Gastroesophageal sphincter (tissue), 4 donors: ENCODE measurements at regions not wholly inside any gene's neighbourhood (a gene's known extent, or its start where the extent isn't known, plus 50 kb on each side); places are given as distances from the start of the nearest gene placed in this dataset.

Source experiments
- ATAC-seq: fragments of 150-250 bp; one replicate; pipeline ENCODE4 v1.9.1; 2016; ENCODE audit warnings: mild to moderate bottlenecking, moderate library complexity
- H3K27ac ChIP-seq, 4 donors: fragments of 200-600 bp; sonication (generic) in 3 of 4; 1 replicate in 3 of 4; 2 replicates in 1 of 4; pipeline ENCODE4 v1.5.1; 2016 to 2019
- H3K27me3 ChIP-seq: fragments of 200-600 bp; sonication (generic); one replicate; pipeline ENCODE4 v1.5.1; 2019
- H3K36me3 ChIP-seq, 2 donors: fragments of 200-600 bp; sonication (generic); one replicate each; pipeline ENCODE4 v1.5.1; 2019; ENCODE audit warnings: control low read depth in 1 of 2
- H3K4me1 ChIP-seq, 3 donors: fragments of 200-600 bp; sonication (generic); 1 replicate in 2 of 3; 2 replicates in 1 of 3; pipeline ENCODE4 v1.5.1; 2016 to 2019; ENCODE audit warnings: control low read depth in 2 of 3
- H3K4me3 ChIP-seq, 2 donors: fragments of 200-600 bp; sonication (generic); one replicate each; pipeline ENCODE4 v1.5.1; 2019; ENCODE audit warnings: mild to moderate bottlenecking in 1 of 2, moderate library complexity in 1 of 2
- H3K9me3 ChIP-seq, 3 donors: fragments of 200-600 bp; sonication (generic); one replicate each; pipeline ENCODE4 v1.5.1; 2017 to 2019; ENCODE audit warnings: control low read depth in 2 of 3
- CTCF ChIP-seq, 4 experiments: fragments of 200-600 bp in 2 of 4; fragments of 450-650 bp in 2 of 4; sonication (generic) in 1 of 4; IDR thresholded peaks; one replicate each; pipeline ENCODE4 v1.5.1; 2017 to 2019; ENCODE audit warnings: antibody characterized with exemption in 4 of 4, mild to moderate bottlenecking in 2 of 4, moderate library complexity in 2 of 4
- EP300 ChIP-seq: sonication (generic); formaldehyde crosslinking; IDR thresholded peaks from one replicate; pipeline ENCODE4 v1.6.1; 2017; ENCODE audit warnings: antibody characterized with exemption, mild to moderate bottlenecking
- POLR2A ChIP-seq, 2 donors: fragments of 450-650 bp; IDR thresholded peaks; one replicate each; pipeline ENCODE4 v1.6.1; 2017; ENCODE audit warnings: antibody characterized with exemption in 2 of 2, mild to moderate bottlenecking in 2 of 2, moderate library complexity in 1 of 2
- POLR2AphosphoS5 ChIP-seq: sonication (generic); formaldehyde crosslinking; IDR thresholded peaks from one replicate; pipeline ENCODE4 v1.6.1; 2017; ENCODE audit warnings: antibody characterized with exemption
- WGBS, 2 donors: methylation state at CpG; one replicate each; pipeline ENCODE4 v1.1.5; 2018; ENCODE audit warnings: low coverage in 1 of 2; 5-methylcytosine and 5-hydroxymethylcytosine counted together

DNA sequence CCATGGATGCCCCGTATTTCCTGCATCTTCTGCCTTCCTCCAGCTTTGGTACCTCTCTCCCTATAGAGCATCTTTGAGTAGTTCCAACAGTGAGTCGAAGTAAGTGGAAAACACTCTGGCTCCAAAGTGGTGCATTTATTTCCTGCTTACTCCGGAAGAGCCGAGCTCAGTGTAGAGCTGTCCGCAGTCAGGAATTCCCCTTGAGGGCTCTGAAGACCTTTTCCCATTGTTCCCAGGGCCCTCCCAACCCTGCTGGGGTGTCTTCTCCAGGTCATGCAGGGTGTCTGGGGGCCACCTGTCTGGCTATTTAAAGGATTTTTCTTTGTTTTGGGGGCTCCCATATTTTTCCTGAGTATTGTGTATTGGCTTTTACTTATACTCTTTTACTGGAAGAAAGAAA lies 118.6 kb upstream of the MXRA5 start:
- H3K27me3 ChIP-seq = no peaks in the 10 kb centered on the region
- TF ChIP-seq CTCF (IDR thresholded peaks at IDR 0.05) (no peak), POLR2A (IDR thresholded peaks at IDR 0.05) (no peak), POLR2AphosphoS5 (no peak)
- 60 to 80% methylated on average over 1 to 2 of the region's 5 CpGs for WGBS, 2 donors
- no peak overlapping the region for H3K4me3 ChIP-seq
- ATAC-seq = no peak
- H3K27ac ChIP-seq = no peak overlapping the region
- no peaks in the 10 kb centered on the region for H3K36me3 ChIP-seq
- H3K9me3 ChIP-seq = no peaks in the 10 kb centered on the region
- no peaks in the 10 kb centered on the region for H3K4me1 ChIP-seq

DNA sequence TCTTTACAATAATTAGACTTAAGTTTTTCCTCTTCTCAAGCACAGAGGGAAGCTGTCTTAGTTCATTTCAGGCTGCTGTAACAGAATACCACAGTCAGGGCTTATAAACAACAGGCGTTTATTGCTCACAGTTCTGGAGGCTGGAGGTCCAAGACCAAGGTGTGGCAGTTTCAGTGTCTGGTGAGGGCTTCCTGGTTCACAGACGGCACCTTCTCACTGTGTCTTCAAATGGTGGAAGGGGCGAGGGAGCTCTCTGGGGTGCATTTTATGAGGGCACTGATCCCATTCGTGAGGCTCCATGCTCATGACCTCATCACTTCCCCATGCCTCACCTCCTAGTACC lies 115.7 kb upstream of the MXRA5 start:
- Histone ChIP-seq H3K9me3 (no peaks in the 10 kb centered on the region), H3K4me1 (no peaks in the 10 kb centered on the region), H3K4me3 (no peak overlapping the region), H3K36me3 (no peaks in the 10 kb centered on the region), H3K27ac (no peak overlapping the region), H3K27me3 (no peaks in the 10 kb centered on the region)
- WGBS, 2 donors = 80 to 83% methylated on average over 1 of the region's 4 CpGs
- TF ChIP-seq CTCF (IDR thresholded peaks at IDR 0.05) = no peak
- no peak for TF ChIP-seq POLR2A (IDR thresholded peaks at IDR 0.05)
- TF ChIP-seq EP300 = no peak
- TF ChIP-seq POLR2AphosphoS5 = no peak
- no peak for ATAC-seq

DNA sequence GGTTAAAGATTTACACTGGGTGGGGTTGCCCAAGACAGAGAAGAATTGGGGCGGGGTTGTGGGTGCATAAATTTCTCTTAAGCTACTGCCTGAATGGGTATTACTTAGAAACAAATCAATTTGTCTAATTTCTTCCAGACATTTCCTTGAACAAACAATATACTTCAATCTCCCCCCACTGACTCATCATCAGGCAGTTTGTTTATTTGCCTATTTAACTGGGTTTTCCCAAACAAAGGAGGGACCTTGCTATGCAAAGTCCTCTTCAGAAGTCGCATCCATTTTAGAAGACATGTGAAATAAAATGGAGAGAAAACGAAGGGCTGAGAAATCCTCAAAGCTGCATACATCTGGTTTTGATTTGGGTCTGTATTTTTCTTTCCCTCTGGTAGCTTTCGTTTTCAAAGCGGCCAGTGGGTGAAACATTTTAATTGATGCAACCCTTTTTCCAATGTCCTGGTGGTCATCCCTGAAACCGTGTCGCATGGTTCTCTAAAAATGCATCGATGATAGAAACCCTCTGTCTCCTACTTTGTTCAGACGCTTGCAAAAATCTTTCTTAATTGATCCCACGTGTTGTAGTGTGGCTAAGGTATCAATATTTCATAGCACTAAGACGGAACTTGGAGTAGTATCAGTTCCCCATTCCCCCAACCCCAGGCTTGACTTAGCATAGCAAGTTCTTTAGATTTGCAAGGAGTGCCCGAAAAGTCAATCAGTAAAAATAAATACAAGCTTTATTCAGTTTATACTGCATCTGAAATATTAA lies 115.1 kb upstream of the MXRA5 start:
- Histone ChIP-seq H3K4me1 (no peaks in the 10 kb centered on the region), H3K9me3 (no peaks in the 10 kb centered on the region), H3K27me3 (no peaks in the 10 kb centered on the region), H3K36me3 (no peaks in the 10 kb centered on the region), H3K27ac (no peak overlapping the region), H3K4me3 (no peak overlapping the region)
- no peak for TF ChIP-seq CTCF (IDR thresholded peaks at IDR 0.05)
- TF ChIP-seq EP300 = no peak
- TF ChIP-seq POLR2AphosphoS5 = no peak
- TF ChIP-seq POLR2A (IDR thresholded peaks at IDR 0.05) = no peak
- WGBS, 2 donors = 25 to 40% methylated on average over 9 to 10 of the region's 12 CpGs
- ATAC-seq = no peak

GRCh38 chrX:3455796-3456195 lies 109.3 kb upstream of the MXRA5 start:
- WGBS, 2 donors = 82 to 90% methylated on average over 1 to 2 of the region's 2 CpGs
- H3K4me1 ChIP-seq = no peaks in the 10 kb centered on the region
- TF ChIP-seq CTCF (IDR thresholded peaks at IDR 0.05) = no peak
- TF ChIP-seq POLR2AphosphoS5 = no peak
- no peak for TF ChIP-seq POLR2A (IDR thresholded peaks at IDR 0.05)
- TF ChIP-seq EP300 = no peak

DNA sequence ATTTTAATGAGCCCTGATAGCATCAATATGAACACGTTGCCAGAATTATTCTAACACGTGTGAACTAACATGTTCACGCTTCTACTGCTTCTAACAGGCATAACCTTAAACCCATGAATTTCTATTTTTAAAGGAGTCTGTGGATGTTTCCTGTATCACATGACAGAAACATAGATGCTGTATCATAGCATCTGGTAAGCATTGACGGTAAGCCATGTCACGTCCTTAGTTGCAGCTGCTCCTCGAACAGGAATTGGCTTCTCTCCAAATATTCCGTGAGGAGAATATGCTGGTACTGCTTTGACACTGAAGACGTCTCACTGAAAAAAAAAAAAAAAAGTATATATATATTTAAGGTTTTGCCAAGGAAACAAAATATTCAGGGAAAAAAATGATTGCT lies 105.1 kb upstream of the MXRA5 start:
- no peaks in the 10 kb centered on the region for H3K4me1 ChIP-seq
- H3K27ac ChIP-seq = no peak overlapping the region
- no peaks in the 10 kb centered on the region for H3K9me3 ChIP-seq
- no peak overlapping the region for H3K4me3 ChIP-seq
- no peak for TF ChIP-seq POLR2AphosphoS5
- TF ChIP-seq POLR2A (IDR thresholded peaks at IDR 0.05) = no peak
- TF ChIP-seq CTCF (IDR thresholded peaks at IDR 0.05) = no peak
- no peak for TF ChIP-seq EP300
- no peaks in the 10 kb centered on the region for H3K36me3 ChIP-seq
- no peak for ATAC-seq
- WGBS, 2 donors = 33 to 39% methylated on average over 5 to 6 of the region's 8 CpGs
- no peaks in the 10 kb centered on the region for H3K27me3 ChIP-seq

More at GRCh38 chrX:3455796-3456195, 109.3 kb upstream of the MXRA5 start:
- Histone ChIP-seq H3K27ac (no peak overlapping the region), H3K9me3 (no peaks in the 10 kb centered on the region), H3K4me3 (no peak overlapping the region), H3K27me3 (no peaks in the 10 kb centered on the region), H3K36me3 (no peaks in the 10 kb centered on the region)
- ATAC-seq = no peak
